LNCaP clone FGC (cell line): ENCODE measurements at regions not wholly inside any gene's neighbourhood (a gene's known extent, or its start where the extent isn't known, plus 50 kb on each side); places are given as distances from the start of the nearest gene placed in this dataset.

Source experiments
- DNase-seq: peaks from one replicate; pipeline ENCODE4 v3.0.0-alpha.2; 2011; ENCODE audit warnings: low read depth
- H3K4me3 ChIP-seq: 2 replicates; pipeline ENCODE4 v1.5.1; 2011; ENCODE audit warnings: mild to moderate bottlenecking, low read depth, low read length, control low read depth
- TF ChIP-seq, protein P1 (sequence below): IDR thresholded peaks from 2 replicates; pipeline ENCODE4 v1.5.1; 2012; ENCODE audit warnings: mild to moderate bottlenecking; ENCODE audit not compliant: control insufficient read depth, insufficient read depth; ENCODE audit errors: extremely low read depth

DNA sequence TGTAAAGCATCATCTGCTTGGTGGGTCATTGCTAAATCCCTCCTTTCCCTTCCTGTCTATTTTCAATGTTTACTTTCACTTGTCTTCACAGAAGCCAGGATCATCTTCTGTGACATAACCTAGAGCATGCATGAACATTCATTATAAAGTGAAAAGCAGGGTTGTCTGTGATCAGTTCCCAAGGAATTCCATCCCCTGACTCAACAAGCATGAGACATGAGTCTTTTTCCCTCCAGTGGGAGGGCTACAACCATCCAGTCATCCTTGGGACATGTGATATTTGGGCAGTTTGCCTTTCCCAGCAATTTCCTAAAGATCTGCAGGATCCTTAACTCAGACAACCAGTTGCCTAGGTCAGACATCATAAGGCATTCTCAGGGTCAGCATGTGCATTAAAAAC lies 166.3 kb upstream of the TMEM196 start:
- TF ChIP-seq, protein P1, sequence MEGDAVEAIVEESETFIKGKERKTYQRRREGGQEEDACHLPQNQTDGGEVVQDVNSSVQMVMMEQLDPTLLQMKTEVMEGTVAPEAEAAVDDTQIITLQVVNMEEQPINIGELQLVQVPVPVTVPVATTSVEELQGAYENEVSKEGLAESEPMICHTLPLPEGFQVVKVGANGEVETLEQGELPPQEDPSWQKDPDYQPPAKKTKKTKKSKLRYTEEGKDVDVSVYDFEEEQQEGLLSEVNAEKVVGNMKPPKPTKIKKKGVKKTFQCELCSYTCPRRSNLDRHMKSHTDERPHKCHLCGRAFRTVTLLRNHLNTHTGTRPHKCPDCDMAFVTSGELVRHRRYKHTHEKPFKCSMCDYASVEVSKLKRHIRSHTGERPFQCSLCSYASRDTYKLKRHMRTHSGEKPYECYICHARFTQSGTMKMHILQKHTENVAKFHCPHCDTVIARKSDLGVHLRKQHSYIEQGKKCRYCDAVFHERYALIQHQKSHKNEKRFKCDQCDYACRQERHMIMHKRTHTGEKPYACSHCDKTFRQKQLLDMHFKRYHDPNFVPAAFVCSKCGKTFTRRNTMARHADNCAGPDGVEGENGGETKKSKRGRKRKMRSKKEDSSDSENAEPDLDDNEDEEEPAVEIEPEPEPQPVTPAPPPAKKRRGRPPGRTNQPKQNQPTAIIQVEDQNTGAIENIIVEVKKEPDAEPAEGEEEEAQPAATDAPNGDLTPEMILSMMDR: no peak
- H3K4me3 ChIP-seq: no peak overlapping the region
- DNase-seq: no peak

DNA sequence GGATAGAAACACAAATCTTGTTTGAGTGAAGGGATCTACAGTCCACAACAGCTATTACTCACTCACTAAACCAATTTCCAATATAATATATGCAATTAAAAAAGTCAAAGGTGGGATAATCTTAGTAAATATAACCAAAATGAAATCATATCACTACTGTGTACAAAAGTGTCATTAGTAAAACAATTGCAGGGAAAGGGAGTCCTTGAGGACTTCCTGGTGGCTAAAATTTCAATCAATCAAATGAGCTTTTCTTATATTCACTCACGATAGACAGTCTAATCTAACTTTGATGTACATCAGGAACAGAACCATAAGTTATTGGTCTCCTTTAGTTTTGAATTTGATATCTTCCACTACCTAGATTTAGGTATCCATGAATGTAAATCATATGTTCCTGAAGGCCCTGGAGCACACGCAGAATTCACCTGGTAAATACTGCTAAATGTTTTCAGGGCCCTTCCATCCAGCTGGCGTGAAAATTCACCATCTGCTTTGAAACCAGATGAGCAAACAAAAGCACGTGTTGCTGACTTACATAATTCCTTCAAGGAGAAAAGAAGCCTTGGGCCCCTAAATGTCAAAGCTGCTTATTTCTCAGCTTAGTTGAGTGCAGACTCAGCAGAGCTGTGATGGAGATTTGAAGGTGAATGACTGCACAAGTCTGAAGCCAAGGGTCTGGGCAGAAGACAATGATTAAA lies 159.3 kb upstream of the TMEM196 start:
- TF ChIP-seq, protein P1: no peak
- no peak for DNase-seq
- no peak overlapping the region for H3K4me3 ChIP-seq

DNA sequence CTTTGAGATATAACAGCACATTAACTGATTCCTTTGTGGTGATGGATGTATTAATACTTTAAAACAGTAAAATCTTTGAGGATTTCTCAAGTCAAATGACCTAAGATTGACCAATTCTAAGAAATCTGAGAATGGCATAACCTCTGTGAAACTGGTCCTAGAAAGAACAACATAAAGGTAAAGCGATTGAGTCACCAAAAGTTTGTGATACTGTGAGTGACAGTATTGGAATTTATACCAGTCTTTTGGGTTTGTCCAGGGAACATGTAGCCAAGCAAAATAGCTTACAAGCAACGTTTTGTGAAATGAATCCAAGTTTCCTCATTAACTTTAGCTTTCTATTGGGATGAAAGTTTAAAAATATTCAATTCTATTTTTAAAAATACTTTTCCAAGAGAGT lies 157.4 kb upstream of the TMEM196 start:
- TF ChIP-seq, protein P1: no peak
- no peak for DNase-seq
- no peak overlapping the region for H3K4me3 ChIP-seq

DNA sequence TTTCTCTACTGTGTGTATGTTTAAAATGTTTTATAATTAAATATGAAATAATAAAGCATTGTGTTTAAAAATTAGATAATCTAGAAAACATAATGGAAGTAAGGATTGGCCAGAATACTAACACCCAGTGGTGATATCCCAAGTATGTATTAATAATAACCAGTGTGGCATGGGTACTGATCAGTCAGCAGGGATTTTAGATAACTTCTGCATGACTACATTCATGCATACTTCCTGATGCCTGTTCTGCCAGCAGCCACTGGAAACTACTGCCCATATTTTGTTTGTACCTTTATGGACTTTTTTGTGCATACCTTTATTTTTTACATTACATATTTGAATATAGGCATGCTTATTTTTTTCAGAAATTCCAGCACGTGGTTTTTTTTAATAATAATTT lies 156.6 kb upstream of the TMEM196 start:
- TF ChIP-seq, protein P1: no peak
- no peak overlapping the region for H3K4me3 ChIP-seq
- DNase-seq: no peak

DNA sequence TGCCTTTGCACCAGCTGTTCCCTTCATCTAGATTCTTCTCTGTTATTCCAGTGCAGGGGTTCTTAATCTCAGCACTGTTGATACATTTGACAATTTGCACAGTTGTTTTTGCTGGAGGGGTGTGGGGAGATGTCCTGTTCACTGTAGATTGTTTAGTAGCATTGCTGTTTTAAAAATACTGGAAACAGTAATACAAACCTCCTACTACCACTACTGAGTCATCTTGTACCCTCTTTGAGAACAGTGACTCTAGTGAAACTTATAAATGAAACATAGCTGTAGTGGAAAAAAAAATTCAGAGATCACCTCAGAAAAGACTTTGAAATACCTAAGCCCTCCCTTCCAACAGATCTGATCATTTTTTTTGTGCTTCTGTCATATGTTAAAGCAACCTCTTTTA lies 154.8 kb upstream of the TMEM196 start:
- no peak overlapping the region for H3K4me3 ChIP-seq
- TF ChIP-seq, protein P1: no peak
- DNase-seq: no peak

DNA sequence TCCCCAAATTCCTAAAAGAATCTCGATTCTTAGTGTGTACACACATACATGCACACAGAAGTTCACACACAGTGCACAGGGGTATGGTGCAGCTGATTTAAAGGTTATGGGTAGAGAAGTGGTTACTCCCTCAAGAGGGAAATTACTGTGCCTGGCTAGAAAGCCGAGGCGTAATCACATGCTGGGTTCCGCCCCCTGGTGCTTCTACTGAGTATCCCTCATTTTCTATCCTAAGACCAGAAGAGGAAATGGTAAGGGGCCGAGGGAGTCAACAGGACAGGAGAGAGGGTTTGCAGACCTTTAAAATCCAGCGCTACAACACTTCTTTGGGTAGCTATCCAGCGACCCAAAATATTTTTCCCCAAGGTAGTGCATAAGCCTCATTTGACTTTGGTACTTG lies 147.3 kb upstream of the TMEM196 start:
- H3K4me3 ChIP-seq: no peak overlapping the region
- no peak for DNase-seq
- TF ChIP-seq, protein P1: no peak

DNA sequence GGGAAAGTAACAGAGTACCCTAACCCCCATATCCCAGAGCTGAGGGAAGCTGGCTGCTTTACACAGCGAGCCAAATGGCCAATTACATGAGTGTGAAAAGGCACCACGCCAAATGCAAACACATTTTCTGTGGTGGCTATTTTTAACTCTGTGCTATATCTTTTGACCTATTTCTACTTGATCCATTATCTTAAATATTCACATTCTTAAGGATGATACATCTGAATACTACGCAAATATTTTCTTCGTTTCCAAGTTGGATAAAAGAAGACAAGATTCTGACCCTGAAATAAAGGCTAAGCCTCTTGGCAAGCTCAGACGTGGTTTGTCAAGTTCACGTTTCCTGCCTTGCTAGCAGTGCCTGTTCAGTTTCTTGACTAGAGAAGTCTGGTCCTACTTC lies 146.7 kb upstream of the TMEM196 start:
- TF ChIP-seq, protein P1: no peak
- DNase-seq: no peak
- H3K4me3 ChIP-seq: no peak overlapping the region
